ENCODE measurements at regions not wholly inside any gene's neighbourhood (a gene's known extent, or its start where the extent isn't known, plus 50 kb on each side); places are given as distances from the start of the nearest gene placed in this dataset.

GRCh38 chr6:84979541-84979940 lies 215.1 kb upstream of the TBX18 start:
- TF ChIP-seq POLR2A (IDR thresholded peaks at IDR 0.05; ENCODE audit: low read depth, low read length) (no peak), RFX5 (IDR thresholded peaks at IDR 0.05; ENCODE audit: low read depth, low read length) (no peak), NFE2L2 (IDR thresholded peaks at IDR 0.05; ENCODE audit: low read depth, low read length) (no peak), CTCF (conservative IDR thresholded peaks at IDR 0.05; ENCODE audit: low read depth, low read length) (no peak), USF2 (IDR thresholded peaks at IDR 0.05; ENCODE audit: low read depth, low read length) (no peak), RAD21 (IDR thresholded peaks at IDR 0.05; ENCODE audit: low read length) (no peak), CEBPB (IDR thresholded peaks at IDR 0.05; ENCODE audit: low read depth, low read length) (no peak), SMC3 (IDR thresholded peaks at IDR 0.05; ENCODE audit: low read depth, low read length) (no peak), MAZ (IDR thresholded peaks at IDR 0.05; ENCODE audit: borderline replicate concordance, low read depth, low read length) (no peak), MAFK (IDR thresholded peaks at IDR 0.05; ENCODE audit: low read depth, low read length) (no peak), ELK1 (IDR thresholded peaks at IDR 0.05; ENCODE audit: borderline replicate concordance, low read depth, low read length) (no peak), CHD1 (IDR thresholded peaks at IDR 0.05; ENCODE audit: low read depth, low read length) (no peak), MXI1 (IDR thresholded peaks at IDR 0.05; ENCODE audit: borderline replicate concordance, low read depth, low read length) (no peak), RCOR1 (IDR thresholded peaks at IDR 0.05; ENCODE audit: insufficient replicate concordance, low read length) (no peak)

Measured in IMR-90 (cell line).